Thyroid gland (tissue), 4 donors: ENCODE measurements at regions not wholly inside any gene's neighbourhood (a gene's known extent, or its start where the extent isn't known, plus 50 kb on each side); places are given as distances from the start of the nearest gene placed in this dataset.

ENCODE experiments used
- DNase-seq, 2 donors: peaks; one replicate each; pipeline ENCODE4 v3.0.0-alpha.2; 2019
- H3K27ac ChIP-seq, 3 donors: fragments of 200-600 bp; sonication (generic); 1 replicate in 2 of 3; 2 replicates in 1 of 3; pipeline ENCODE4 v1.5.1; 2016 to 2019; ENCODE audit warnings: mild to moderate bottlenecking in 1 of 3, moderate library complexity in 1 of 3
- H3K27me3 ChIP-seq: fragments of 200-600 bp; sonication (generic); one replicate; pipeline ENCODE4 v1.5.1; 2019
- H3K36me3 ChIP-seq, 2 donors: fragments of 200-600 bp; sonication (generic); one replicate each; pipeline ENCODE4 v1.5.1; 2016 to 2019
- H3K4me1 ChIP-seq, 2 donors: fragments of 200-600 bp; sonication (generic); one replicate each; pipeline ENCODE4 v1.5.1; 2017 to 2019
- H3K4me3 ChIP-seq, 3 donors: fragments of 200-600 bp; sonication (generic); replicated peaks in 1 of 3; 1 replicate in 2 of 3; 2 replicates in 1 of 3; pipeline ENCODE4 v1.5.1; 2016; ENCODE audit warnings: mild to moderate bottlenecking in 1 of 3
- H3K9me3 ChIP-seq: fragments of 200-600 bp; sonication (generic); one replicate; pipeline ENCODE4 v1.5.1; 2017
- CTCF ChIP-seq, 6 experiments: fragments of 200-600 bp in 3 of 6; fragments of 450-650 bp in 3 of 6; sonication (generic) in 3 of 6; IDR thresholded peaks; one replicate each; pipeline ENCODE4 v1.5.1; 2016 to 2019; ENCODE audit warnings: antibody characterized with exemption in 6 of 6, mild to moderate bottlenecking in 2 of 6, inconsistent platforms in 1 of 6, moderate library complexity in 1 of 6
- POLR2A ChIP-seq, 2 donors: fragments of 450-650 bp; IDR thresholded peaks; one replicate each; pipeline ENCODE4 v1.6.1; 2017; ENCODE audit warnings: antibody characterized with exemption in 2 of 2, mild to moderate bottlenecking in 2 of 2, moderate library complexity in 1 of 2
- WGBS, 2 donors: methylation state at CpG; one replicate each; pipeline ENCODE4 v1.1.5; 2017; 5-methylcytosine and 5-hydroxymethylcytosine counted together
- intact Hi-C: fragments of 100-400 bp; cut with DNase I; formaldehyde crosslinking; loops from one replicate; pipeline ENCODE4 v1.15.1; 2023

DNA sequence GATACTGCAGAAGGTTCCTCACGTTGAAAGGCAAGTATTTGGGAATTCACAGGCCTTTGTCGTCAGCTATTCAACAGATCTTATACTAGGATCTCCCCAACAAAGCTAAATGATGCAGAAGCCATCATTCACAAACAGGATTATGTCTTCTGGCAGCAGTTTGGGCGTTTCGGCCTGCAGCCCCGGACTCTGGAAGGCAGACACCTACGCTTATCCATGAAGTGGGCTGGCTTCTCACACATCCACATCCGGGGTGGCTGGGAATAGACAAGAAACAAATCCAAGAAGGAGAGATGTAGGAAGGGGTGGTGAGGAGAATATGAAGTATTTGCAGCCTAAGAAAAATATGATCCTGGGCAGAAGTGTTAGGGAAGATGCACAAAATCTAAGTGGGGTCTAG lies 471.9 kb downstream of the AGTPBP1 start:
- DNase-seq, result no peak
- H3K4me3 ChIP-seq, result no peak overlapping the region
- H3K36me3 ChIP-seq, result no peaks in the 10 kb centered on the region
- H3K27ac ChIP-seq, result no peak overlapping the region
- TF ChIP-seq CTCF (IDR thresholded peaks at IDR 0.05), result no peak
- TF ChIP-seq POLR2A (IDR thresholded peaks at IDR 0.05), result no peak
- intact Hi-C loops, result no loop called here
- no peaks in the 10 kb centered on the region for H3K27me3 ChIP-seq
- WGBS, 2 donors, result 87 to 92% methylated on average over 7 of the region's 7 CpGs
- no peaks in the 10 kb centered on the region for H3K9me3 ChIP-seq
- H3K4me1 ChIP-seq, result no peaks in the 10 kb centered on the region

DNA sequence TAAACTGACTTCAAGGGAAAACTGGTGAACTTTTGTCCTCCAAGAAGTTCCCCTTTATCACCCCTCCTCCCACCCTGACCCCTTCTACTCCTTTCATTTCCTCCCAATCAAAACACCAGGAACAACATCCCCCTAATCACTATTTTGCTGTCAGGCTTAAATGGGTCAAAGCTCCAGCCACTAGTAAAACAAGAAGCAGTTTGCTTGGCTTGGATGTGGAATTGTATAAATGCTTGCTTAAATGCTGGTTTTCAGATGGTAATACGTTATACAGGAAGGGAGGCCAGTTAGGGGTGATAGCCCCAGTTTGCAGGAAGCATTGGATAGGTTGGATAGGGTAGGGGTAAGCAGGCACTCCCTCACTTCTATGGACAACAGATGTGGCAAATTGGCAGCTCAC lies 473.6 kb downstream of the AGTPBP1 start:
- intact Hi-C loops, result no loop called here
- no peak overlapping the region for H3K4me3 ChIP-seq
- TF ChIP-seq POLR2A (IDR thresholded peaks at IDR 0.05) (no peak), CTCF (IDR thresholded peaks at IDR 0.05) (no peak)
- H3K36me3 ChIP-seq, result no peaks in the 10 kb centered on the region
- no peak for DNase-seq
- H3K4me1 ChIP-seq, result no peaks in the 10 kb centered on the region
- no peak overlapping the region for H3K27ac ChIP-seq
- no peaks in the 10 kb centered on the region for H3K27me3 ChIP-seq
- WGBS, 2 donors, result 40 to 71% methylated on average over 1 of the region's 1 CpG
- H3K9me3 ChIP-seq, result no peaks in the 10 kb centered on the region

GRCh38 chr9:85264695-85265094 lies 477.1 kb downstream of the AGTPBP1 start:
- TF ChIP-seq POLR2A (IDR thresholded peaks at IDR 0.05), result no peak
- no peak for TF ChIP-seq CTCF (IDR thresholded peaks at IDR 0.05)
- no peaks in the 10 kb centered on the region for H3K9me3 ChIP-seq
- intact Hi-C loops, result no loop called here
- H3K4me1 ChIP-seq, result no peaks in the 10 kb centered on the region
- H3K4me3 ChIP-seq, result no peak overlapping the region
- no peak overlapping the region for H3K27ac ChIP-seq
- H3K36me3 ChIP-seq, result no peaks in the 10 kb centered on the region
- no peak for DNase-seq
- no peaks in the 10 kb centered on the region for H3K27me3 ChIP-seq

DNA sequence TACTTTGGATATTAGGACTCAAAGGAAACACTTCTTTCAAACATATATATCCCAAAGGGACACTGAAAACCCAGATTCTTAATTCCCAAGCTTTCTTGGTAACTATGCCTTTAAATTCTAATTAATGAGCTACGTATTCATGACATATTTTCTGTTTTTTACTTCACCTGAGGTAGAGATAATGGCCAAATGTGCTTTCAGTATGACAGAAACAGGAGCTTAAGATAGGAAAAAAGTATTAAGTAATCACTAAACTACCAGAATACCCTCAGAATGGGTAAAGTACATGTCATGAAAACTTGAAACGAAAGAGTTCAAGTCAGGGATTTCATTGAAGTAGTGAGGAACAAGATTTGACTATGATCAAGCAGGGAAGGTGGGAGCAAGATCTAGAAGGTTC lies 478.5 kb downstream of the AGTPBP1 start:
- Histone ChIP-seq H3K27me3 (no peaks in the 10 kb centered on the region), H3K9me3 (no peaks in the 10 kb centered on the region), H3K27ac (no peak overlapping the region), H3K4me1 (no peaks in the 10 kb centered on the region), H3K36me3 (no peaks in the 10 kb centered on the region), H3K4me3 (no peak overlapping the region)
- no peak for TF ChIP-seq POLR2A (IDR thresholded peaks at IDR 0.05)
- TF ChIP-seq CTCF (IDR thresholded peaks at IDR 0.05), result no peak
- intact Hi-C loops, result no loop called here
- WGBS, 2 donors, result 89 to 94% methylated on average over 2 of the region's 2 CpGs
- no peak for DNase-seq

DNA sequence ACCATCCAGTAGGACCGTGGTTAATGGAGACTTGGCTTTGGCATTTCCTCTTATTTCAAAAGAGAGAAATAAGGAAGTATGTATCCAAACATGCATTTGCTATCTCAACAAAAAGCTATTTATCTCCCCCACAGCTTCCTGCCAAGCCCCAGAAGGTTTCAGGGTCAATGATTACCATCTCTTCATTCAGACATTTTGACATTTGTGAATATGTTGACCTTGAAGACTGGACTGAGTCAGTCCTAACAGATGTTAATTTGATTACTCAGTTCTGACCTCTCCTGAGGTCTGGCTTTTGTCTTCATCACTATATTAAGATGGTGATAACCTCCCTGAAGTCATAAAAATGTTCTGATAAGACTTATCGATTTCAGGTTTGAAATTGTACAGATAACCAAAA lies 479.4 kb downstream of the AGTPBP1 start:
- DNase-seq, result no peak
- intact Hi-C loops, result no loop called here
- H3K4me3 ChIP-seq, result no peak overlapping the region
- no peaks in the 10 kb centered on the region for H3K4me1 ChIP-seq
- no peak for TF ChIP-seq CTCF (IDR thresholded peaks at IDR 0.05)
- no peak for TF ChIP-seq POLR2A (IDR thresholded peaks at IDR 0.05)
- H3K27ac ChIP-seq, result no peak overlapping the region
- no peaks in the 10 kb centered on the region for H3K27me3 ChIP-seq
- H3K36me3 ChIP-seq, result no peaks in the 10 kb centered on the region
- no peaks in the 10 kb centered on the region for H3K9me3 ChIP-seq
- WGBS, 2 donors, result 60 to 65% methylated on average over 2 of the region's 2 CpGs
